ENCODE measurements at regions not wholly inside any gene's neighbourhood (a gene's known extent, or its start where the extent isn't known, plus 50 kb on each side); places are given as distances from the start of the nearest gene placed in this dataset.

DNA sequence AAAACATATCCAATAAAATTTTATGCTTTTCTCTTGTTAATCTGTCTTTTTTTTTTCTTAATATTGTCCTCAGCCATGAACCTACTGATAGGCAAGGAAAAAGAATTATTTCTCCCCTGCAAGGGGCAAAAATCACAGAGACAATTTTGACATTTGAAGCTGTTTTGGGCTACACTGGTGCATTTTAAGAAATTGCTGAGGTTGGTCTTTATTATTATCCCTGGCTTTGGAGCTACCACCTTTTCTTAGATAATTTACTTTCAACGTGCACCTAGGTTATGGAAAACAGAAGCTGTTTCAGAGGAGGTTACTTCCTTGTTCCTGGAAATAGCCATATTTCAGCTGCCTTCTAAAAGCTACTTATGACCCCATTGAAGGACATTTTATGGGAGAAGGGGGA, 195.5 kb upstream of the KYNU start:
- Histone ChIP-seq H3K4me1 (ENCODE audit: low read length) (no peaks in the 10 kb centered on the region), H4K20me1 (ENCODE audit: insufficient read depth, low read depth, low read length) (no peaks in the 10 kb centered on the region), H3K36me3 (ENCODE audit: insufficient read depth, low read length) (no peaks in the 10 kb centered on the region), H3K4me3 (ENCODE audit: low read length) (no peak overlapping the region), H3K27me3 (ENCODE audit: low read length) (no peaks in the 10 kb centered on the region), H3K27ac (ENCODE audit: low read length) (no peak overlapping the region), H3K9me2 (replicated peaks; ENCODE audit: insufficient read depth, low read length) (no peaks in the 10 kb centered on the region), H3K9me3 (ENCODE audit: low read length) (no peaks in the 10 kb centered on the region), H3K4me2 (ENCODE audit: low read depth, low read length, poor library complexity, severe bottlenecking) (no peak overlapping the region), H2AFZ (ENCODE audit: low read length) (no peak overlapping the region), H3K9ac (ENCODE audit: low read length) (no peak overlapping the region), H3K79me2 (ENCODE audit: low read length) (no peaks in the 10 kb centered on the region)
- DNase-seq, result no peak

DNA sequence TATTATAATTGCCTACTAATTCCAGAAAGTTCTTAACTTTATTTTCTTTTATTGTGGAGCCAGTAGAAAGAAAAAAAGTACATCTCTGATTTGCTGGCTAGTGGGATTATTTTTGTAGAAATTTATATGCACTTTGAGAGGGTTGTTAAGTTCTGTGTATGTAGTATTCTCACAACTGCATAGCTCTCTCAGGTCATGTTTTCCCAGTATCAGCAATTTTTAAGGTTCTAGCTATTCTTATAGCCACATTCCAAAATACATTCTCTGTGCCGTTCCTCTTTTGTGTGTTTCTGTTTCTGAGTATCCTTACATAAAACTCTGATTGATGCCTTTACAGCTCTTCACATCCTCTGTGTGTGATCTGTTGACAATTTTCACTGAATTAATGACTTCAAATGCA, 199.3 kb upstream of the KYNU start:
- no peaks in the 10 kb centered on the region for H3K27me3 ChIP-seq (ENCODE audit: low read length)
- no peaks in the 10 kb centered on the region for H3K79me2 ChIP-seq (ENCODE audit: low read length)
- no peaks in the 10 kb centered on the region for H3K9me3 ChIP-seq (ENCODE audit: low read length)
- no peak overlapping the region for H3K4me3 ChIP-seq (ENCODE audit: low read length)
- DNase-seq, result no peak
- no peaks in the 10 kb centered on the region for H3K9me2 ChIP-seq (replicated peaks; ENCODE audit: insufficient read depth, low read length)
- no peak overlapping the region for H3K27ac ChIP-seq (ENCODE audit: low read length)
- no peaks in the 10 kb centered on the region for H3K4me1 ChIP-seq (ENCODE audit: low read length)
- H2AFZ ChIP-seq (ENCODE audit: low read length), result no peak overlapping the region
- H4K20me1 ChIP-seq (ENCODE audit: insufficient read depth, low read depth, low read length), result no peaks in the 10 kb centered on the region
- no peak overlapping the region for H3K9ac ChIP-seq (ENCODE audit: low read length)
- no peaks in the 10 kb centered on the region for H3K36me3 ChIP-seq (ENCODE audit: insufficient read depth, low read length)
- H3K4me2 ChIP-seq (ENCODE audit: low read depth, low read length, poor library complexity, severe bottlenecking), result no peak overlapping the region

DNA sequence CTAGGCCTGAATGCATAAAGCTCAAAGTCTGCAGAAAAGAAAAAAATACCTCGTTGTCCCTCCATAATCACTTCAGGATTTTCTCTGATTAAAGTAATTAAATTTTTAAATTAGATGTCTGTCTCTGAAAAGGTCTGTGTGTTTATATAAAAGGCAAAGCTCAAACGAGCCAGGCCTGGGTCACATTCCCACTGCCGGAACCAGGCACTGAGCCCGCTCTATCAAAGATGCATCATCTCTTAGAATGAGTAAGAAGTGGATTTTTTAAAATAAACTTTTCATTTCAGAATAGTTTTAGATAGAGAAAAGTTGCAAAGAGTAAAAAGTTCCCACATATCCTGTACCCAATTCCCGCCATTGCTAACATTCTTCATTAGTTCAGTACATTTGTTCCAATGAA, 202.1 kb upstream of the KYNU start:
- Histone ChIP-seq H3K4me1 (ENCODE audit: low read length) (no peaks in the 10 kb centered on the region), H3K36me3 (ENCODE audit: insufficient read depth, low read length) (no peaks in the 10 kb centered on the region), H3K27ac (ENCODE audit: low read length) (no peak overlapping the region), H3K27me3 (ENCODE audit: low read length) (no peaks in the 10 kb centered on the region), H3K4me2 (ENCODE audit: low read depth, low read length, poor library complexity, severe bottlenecking) (no peak overlapping the region), H2AFZ (ENCODE audit: low read length) (no peak overlapping the region), H4K20me1 (ENCODE audit: insufficient read depth, low read depth, low read length) (no peaks in the 10 kb centered on the region), H3K9ac (ENCODE audit: low read length) (no peak overlapping the region), H3K9me2 (replicated peaks; ENCODE audit: insufficient read depth, low read length) (no peaks in the 10 kb centered on the region), H3K79me2 (ENCODE audit: low read length) (no peaks in the 10 kb centered on the region), H3K4me3 (ENCODE audit: low read length) (no peak overlapping the region), H3K9me3 (ENCODE audit: low read length) (no peaks in the 10 kb centered on the region)
- no peak for DNase-seq

DNA sequence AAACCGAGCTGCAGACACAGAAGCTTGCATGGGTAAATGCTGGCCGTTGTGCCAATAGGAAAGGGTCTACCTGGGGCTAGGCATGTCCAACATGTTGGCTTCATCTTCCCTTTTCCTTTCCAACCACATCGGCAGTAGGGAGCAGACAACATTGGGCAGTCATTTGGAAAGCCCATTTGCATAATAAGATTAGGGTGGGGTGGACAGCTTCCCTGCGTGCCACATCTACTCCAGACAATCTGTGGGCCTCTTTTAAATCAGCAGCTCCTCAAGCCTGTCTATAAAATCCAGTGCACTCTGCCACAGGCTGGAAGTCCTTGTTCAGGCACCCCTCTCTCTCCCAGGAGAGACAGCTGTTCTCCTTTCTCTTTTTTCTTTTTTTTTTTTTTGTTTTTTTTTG, 203.6 kb upstream of the KYNU start:
- no peaks in the 10 kb centered on the region for H3K36me3 ChIP-seq (ENCODE audit: insufficient read depth, low read length)
- H2AFZ ChIP-seq (ENCODE audit: low read length), result no peak overlapping the region
- no peak overlapping the region for H3K4me3 ChIP-seq (ENCODE audit: low read length)
- H3K9me2 ChIP-seq (replicated peaks; ENCODE audit: insufficient read depth, low read length), result no peaks in the 10 kb centered on the region
- no peaks in the 10 kb centered on the region for H3K9me3 ChIP-seq (ENCODE audit: low read length)
- no peak overlapping the region for H3K9ac ChIP-seq (ENCODE audit: low read length)
- H3K4me1 ChIP-seq (ENCODE audit: low read length), result no peaks in the 10 kb centered on the region
- H3K4me2 ChIP-seq (ENCODE audit: low read depth, low read length, poor library complexity, severe bottlenecking), result no peak overlapping the region
- H4K20me1 ChIP-seq (ENCODE audit: insufficient read depth, low read depth, low read length), result no peaks in the 10 kb centered on the region
- DNase-seq, result no peak
- H3K27me3 ChIP-seq (ENCODE audit: low read length), result no peaks in the 10 kb centered on the region
- no peak overlapping the region for H3K27ac ChIP-seq (ENCODE audit: low read length)
- no peaks in the 10 kb centered on the region for H3K79me2 ChIP-seq (ENCODE audit: low read length)

DNA sequence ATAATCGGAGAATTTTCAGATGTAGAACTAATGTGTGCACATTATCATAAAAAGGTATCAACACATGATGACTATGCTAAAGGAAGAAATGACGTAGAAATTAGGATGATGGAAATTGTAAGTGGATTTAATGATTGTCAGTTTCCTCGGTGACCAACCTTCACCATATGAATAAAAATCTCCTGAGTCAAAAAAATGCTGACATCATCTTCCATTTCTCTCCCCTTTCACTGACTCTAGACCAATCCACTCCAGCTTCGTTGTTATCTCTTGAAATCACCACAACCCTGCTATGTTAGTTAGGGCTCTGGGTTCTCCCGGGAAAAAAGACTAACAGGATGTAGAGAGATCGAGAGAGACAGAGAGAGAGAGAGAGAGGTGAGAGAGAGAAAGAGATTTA, 204.8 kb upstream of the KYNU start:
- H3K9me3 ChIP-seq (ENCODE audit: low read length), result no peaks in the 10 kb centered on the region
- H4K20me1 ChIP-seq (ENCODE audit: insufficient read depth, low read depth, low read length), result no peaks in the 10 kb centered on the region
- no peak for DNase-seq
- no peak overlapping the region for H2AFZ ChIP-seq (ENCODE audit: low read length)
- H3K27ac ChIP-seq (ENCODE audit: low read length), result no peak overlapping the region
- no peaks in the 10 kb centered on the region for H3K79me2 ChIP-seq (ENCODE audit: low read length)
- no peak overlapping the region for H3K4me2 ChIP-seq (ENCODE audit: low read depth, low read length, poor library complexity, severe bottlenecking)
- no peaks in the 10 kb centered on the region for H3K27me3 ChIP-seq (ENCODE audit: low read length)
- H3K4me3 ChIP-seq (ENCODE audit: low read length), result no peak overlapping the region
- no peak overlapping the region for H3K9ac ChIP-seq (ENCODE audit: low read length)
- no peaks in the 10 kb centered on the region for H3K36me3 ChIP-seq (ENCODE audit: insufficient read depth, low read length)
- no peaks in the 10 kb centered on the region for H3K9me2 ChIP-seq (replicated peaks; ENCODE audit: insufficient read depth, low read length)
- H3K4me1 ChIP-seq (ENCODE audit: low read length), result no peaks in the 10 kb centered on the region

DNA sequence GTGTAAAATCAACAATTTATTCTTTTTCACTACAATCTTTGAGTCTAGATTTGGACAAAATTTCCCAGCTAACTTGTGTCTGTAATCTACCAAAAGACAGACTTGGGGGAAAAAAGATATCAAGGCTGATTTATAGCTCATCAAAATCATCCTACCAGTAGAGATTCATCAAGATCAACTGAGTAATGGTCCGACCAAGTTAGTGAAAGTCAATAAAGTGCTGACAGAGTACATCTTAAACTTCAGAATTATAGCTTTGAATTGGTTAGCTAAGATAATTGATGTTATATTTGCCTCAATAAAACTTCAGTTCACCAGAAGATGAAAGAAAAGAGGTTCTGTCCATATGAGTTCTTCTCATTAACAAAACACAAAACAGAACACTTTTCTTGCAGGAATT, 207.1 kb upstream of the KYNU start:
- no peak for DNase-seq
- no peaks in the 10 kb centered on the region for H3K79me2 ChIP-seq (ENCODE audit: low read length)
- H3K36me3 ChIP-seq (ENCODE audit: insufficient read depth, low read length), result no peaks in the 10 kb centered on the region
- H4K20me1 ChIP-seq (ENCODE audit: insufficient read depth, low read depth, low read length), result no peaks in the 10 kb centered on the region
- no peak overlapping the region for H3K4me3 ChIP-seq (ENCODE audit: low read length)
- H3K27me3 ChIP-seq (ENCODE audit: low read length), result no peaks in the 10 kb centered on the region
- H3K9me2 ChIP-seq (replicated peaks; ENCODE audit: insufficient read depth, low read length), result no peaks in the 10 kb centered on the region
- no peaks in the 10 kb centered on the region for H3K9me3 ChIP-seq (ENCODE audit: low read length)
- no peak overlapping the region for H3K27ac ChIP-seq (ENCODE audit: low read length)
- no peak overlapping the region for H3K4me2 ChIP-seq (ENCODE audit: low read depth, low read length, poor library complexity, severe bottlenecking)
- H3K4me1 ChIP-seq (ENCODE audit: low read length), result no peaks in the 10 kb centered on the region
- H3K9ac ChIP-seq (ENCODE audit: low read length), result no peak overlapping the region
- H2AFZ ChIP-seq (ENCODE audit: low read length), result no peak overlapping the region

DNA sequence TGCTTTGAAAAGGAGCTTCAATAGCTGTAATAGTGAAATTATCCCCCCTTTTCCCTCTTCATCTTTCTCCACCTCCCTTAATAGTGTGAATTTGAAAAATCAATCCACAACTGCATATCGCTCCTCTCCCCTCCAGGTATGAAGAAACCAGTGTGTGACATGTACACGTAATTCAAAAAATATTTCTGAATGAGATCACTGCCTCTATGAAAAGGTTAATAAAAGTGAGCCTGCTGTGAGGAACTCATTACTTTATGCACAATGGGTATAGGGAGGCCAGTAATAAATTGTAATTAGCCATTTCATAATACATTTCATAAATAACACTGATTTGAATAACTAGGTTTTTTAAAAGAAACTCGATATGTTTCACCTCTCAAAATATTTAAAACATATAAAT, 209.0 kb upstream of the KYNU start:
- Histone ChIP-seq H3K4me2 (ENCODE audit: low read depth, low read length, poor library complexity, severe bottlenecking) (no peak overlapping the region), H3K4me1 (ENCODE audit: low read length) (no peaks in the 10 kb centered on the region)

DNA sequence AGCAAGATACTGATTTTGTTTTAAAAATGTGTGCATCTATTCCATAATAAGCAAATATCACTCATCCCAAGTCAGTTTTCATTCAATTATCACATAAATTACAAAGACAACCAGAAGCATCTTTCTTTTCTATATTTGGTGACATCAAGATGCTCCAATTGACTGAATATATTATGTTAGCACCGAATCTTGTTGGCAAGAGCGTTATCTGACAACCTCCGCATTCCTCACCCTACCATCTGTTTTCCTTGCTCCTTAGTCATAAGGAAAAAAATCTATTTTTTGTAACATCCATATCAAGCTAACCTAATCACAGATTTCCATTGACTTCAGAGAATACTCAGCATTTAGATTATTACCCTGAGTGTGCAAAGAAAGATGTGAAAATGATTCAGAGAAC, 212.2 kb upstream of the KYNU start:
- Histone ChIP-seq H2AFZ (ENCODE audit: low read length) (no peak overlapping the region), H3K79me2 (ENCODE audit: low read length) (no peaks in the 10 kb centered on the region), H3K9ac (ENCODE audit: low read length) (no peak overlapping the region), H3K27me3 (ENCODE audit: low read length) (no peaks in the 10 kb centered on the region), H4K20me1 (ENCODE audit: insufficient read depth, low read depth, low read length) (no peaks in the 10 kb centered on the region), H3K36me3 (ENCODE audit: insufficient read depth, low read length) (no peaks in the 10 kb centered on the region), H3K9me2 (replicated peaks; ENCODE audit: insufficient read depth, low read length) (no peaks in the 10 kb centered on the region), H3K27ac (ENCODE audit: low read length) (no peak overlapping the region), H3K4me2 (ENCODE audit: low read depth, low read length, poor library complexity, severe bottlenecking) (no peak overlapping the region), H3K4me3 (ENCODE audit: low read length) (no peak overlapping the region), H3K4me1 (ENCODE audit: low read length) (no peaks in the 10 kb centered on the region), H3K9me3 (ENCODE audit: low read length) (no peaks in the 10 kb centered on the region)
- no peak for DNase-seq

More for the DNA sequence above, 209.0 kb upstream of the KYNU start:
- Histone ChIP-seq H3K79me2 (ENCODE audit: low read length) (no peaks in the 10 kb centered on the region), H3K27ac (ENCODE audit: low read length) (no peak overlapping the region), H3K9me3 (ENCODE audit: low read length) (no peaks in the 10 kb centered on the region), H3K27me3 (ENCODE audit: low read length) (no peaks in the 10 kb centered on the region), H3K36me3 (ENCODE audit: insufficient read depth, low read length) (no peaks in the 10 kb centered on the region), H3K9me2 (replicated peaks; ENCODE audit: insufficient read depth, low read length) (no peaks in the 10 kb centered on the region), H3K9ac (ENCODE audit: low read length) (no peak overlapping the region), H4K20me1 (ENCODE audit: insufficient read depth, low read depth, low read length) (no peaks in the 10 kb centered on the region), H2AFZ (ENCODE audit: low read length) (no peak overlapping the region), H3K4me3 (ENCODE audit: low read length) (no peak overlapping the region)
- no peak for DNase-seq

DNA sequence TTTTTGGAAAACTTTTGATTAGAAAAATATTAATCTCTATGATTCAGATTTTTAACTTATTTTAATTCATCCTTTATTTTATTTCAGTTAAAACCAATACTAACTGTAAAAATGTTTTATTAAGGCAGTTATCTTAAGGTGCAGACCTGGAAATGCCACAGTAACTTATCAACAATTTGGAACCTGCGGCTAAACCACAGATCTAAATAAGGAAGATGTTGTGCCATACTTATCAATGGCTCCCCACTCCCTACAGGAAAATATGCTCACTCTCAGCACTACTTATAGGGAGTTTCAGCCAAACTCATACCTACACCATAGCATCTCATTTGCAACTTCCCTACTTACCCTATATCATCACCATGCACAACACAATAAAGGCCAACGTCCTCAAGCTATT, 226.9 kb upstream of the KYNU start:
- Histone ChIP-seq H3K27ac (ENCODE audit: low read length) (no peak overlapping the region), H3K9me3 (ENCODE audit: low read length) (no peaks in the 10 kb centered on the region), H3K36me3 (ENCODE audit: insufficient read depth, low read length) (no peaks in the 10 kb centered on the region), H3K27me3 (ENCODE audit: low read length) (no peaks in the 10 kb centered on the region), H3K9me2 (replicated peaks; ENCODE audit: insufficient read depth, low read length) (no peaks in the 10 kb centered on the region), H4K20me1 (ENCODE audit: insufficient read depth, low read depth, low read length) (no peaks in the 10 kb centered on the region), H2AFZ (ENCODE audit: low read length) (no peak overlapping the region), H3K9ac (ENCODE audit: low read length) (no peak overlapping the region), H3K4me3 (ENCODE audit: low read length) (no peak overlapping the region), H3K4me1 (ENCODE audit: low read length) (no peaks in the 10 kb centered on the region), H3K79me2 (ENCODE audit: low read length) (no peaks in the 10 kb centered on the region), H3K4me2 (ENCODE audit: low read depth, low read length, poor library complexity, severe bottlenecking) (no peak overlapping the region)
- no peak for DNase-seq

All from Karpas-422 (cell line).